Testis (tissue), 2 donors: ENCODE measurements at regions not wholly inside any gene's neighbourhood (a gene's known extent, or its start where the extent isn't known, plus 50 kb on each side); places are given as distances from the start of the nearest gene placed in this dataset.

Source experiments
- DNase-seq: peaks from one replicate; pipeline ENCODE4 v3.0.0-alpha.2; 2019
- H3K27ac ChIP-seq, 2 donors: fragments of 200-600 bp; sonication (generic); one replicate each; pipeline ENCODE4 v1.5.1; 2019
- H3K27me3 ChIP-seq: fragments of 200-600 bp; sonication (generic); one replicate; pipeline ENCODE4 v1.5.1; 2019
- H3K36me3 ChIP-seq: fragments of 200-600 bp; sonication (generic); one replicate; pipeline ENCODE4 v1.5.1; 2017; ENCODE audit warnings: low read depth; ENCODE audit errors: missing control alignments
- H3K4me1 ChIP-seq: fragments of 200-600 bp; sonication (generic); one replicate; pipeline ENCODE4 v1.5.1; 2019
- H3K4me3 ChIP-seq, 2 donors: fragments of 200-600 bp; sonication (generic); one replicate each; pipeline ENCODE4 v1.5.1; 2017 to 2019
- H3K9me3 ChIP-seq: fragments of 200-600 bp; sonication (generic); one replicate; pipeline ENCODE4 v1.5.1; 2017
- POLR2A ChIP-seq: fragments of 450-650 bp; IDR thresholded peaks from one replicate; pipeline ENCODE4 v1.6.1; 2017; ENCODE audit warnings: antibody characterized with exemption, mild to moderate bottlenecking, moderate library complexity
- WGBS, 2 donors: methylation state at CpG; one replicate each; pipeline ENCODE4 v1.1.5; 2018; 5-methylcytosine and 5-hydroxymethylcytosine counted together
- intact Hi-C: fragments of 100-400 bp; cut with DNase I; formaldehyde crosslinking; loops from one replicate; pipeline ENCODE4 v1.15.1; 2023; ENCODE audit warnings: low total_unique reads
- TF ChIP-seq, protein P1 (sequence below), 3 experiments: fragments of 450-650 bp in 2 of 3; fragments of 200-600 bp in 1 of 3; sonication (generic) in 1 of 3; IDR thresholded peaks; one replicate each; pipeline ENCODE4 v1.5.1; 2016 to 2019; ENCODE audit warnings: antibody characterized with exemption in 3 of 3, mild to moderate bottlenecking in 2 of 3, moderate library complexity in 1 of 3

DNA sequence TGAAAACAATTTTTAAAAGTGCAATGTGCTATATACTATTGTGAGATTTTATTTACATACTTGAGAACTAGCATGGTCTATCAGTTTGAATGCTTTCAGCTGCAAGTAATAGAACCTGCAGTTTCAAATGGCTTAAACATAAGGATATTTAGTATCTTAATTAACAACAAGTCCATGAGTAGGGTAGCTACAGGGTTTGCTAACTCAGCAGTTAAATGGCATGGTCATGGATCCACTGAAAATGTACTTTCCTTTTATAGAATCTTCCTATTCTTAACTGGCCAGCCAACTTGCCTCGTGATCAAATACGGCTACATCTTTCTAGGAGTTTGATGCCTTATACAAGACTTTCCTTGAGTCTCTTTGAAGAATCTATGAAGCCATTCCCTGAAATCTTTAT lies 452.8 kb upstream of the SEMA6A start:
- WGBS, 2 donors, result 87 to 98% methylated on average over 2 of the region's 2 CpGs
- Histone ChIP-seq H3K4me1 (no peaks in the 10 kb centered on the region), H3K27me3 (no peaks in the 10 kb centered on the region), H3K36me3 (no peaks in the 10 kb centered on the region), H3K27ac (no peak overlapping the region), H3K4me3 (no peak overlapping the region), H3K9me3 (no peaks in the 10 kb centered on the region)
- TF ChIP-seq, protein P1, sequence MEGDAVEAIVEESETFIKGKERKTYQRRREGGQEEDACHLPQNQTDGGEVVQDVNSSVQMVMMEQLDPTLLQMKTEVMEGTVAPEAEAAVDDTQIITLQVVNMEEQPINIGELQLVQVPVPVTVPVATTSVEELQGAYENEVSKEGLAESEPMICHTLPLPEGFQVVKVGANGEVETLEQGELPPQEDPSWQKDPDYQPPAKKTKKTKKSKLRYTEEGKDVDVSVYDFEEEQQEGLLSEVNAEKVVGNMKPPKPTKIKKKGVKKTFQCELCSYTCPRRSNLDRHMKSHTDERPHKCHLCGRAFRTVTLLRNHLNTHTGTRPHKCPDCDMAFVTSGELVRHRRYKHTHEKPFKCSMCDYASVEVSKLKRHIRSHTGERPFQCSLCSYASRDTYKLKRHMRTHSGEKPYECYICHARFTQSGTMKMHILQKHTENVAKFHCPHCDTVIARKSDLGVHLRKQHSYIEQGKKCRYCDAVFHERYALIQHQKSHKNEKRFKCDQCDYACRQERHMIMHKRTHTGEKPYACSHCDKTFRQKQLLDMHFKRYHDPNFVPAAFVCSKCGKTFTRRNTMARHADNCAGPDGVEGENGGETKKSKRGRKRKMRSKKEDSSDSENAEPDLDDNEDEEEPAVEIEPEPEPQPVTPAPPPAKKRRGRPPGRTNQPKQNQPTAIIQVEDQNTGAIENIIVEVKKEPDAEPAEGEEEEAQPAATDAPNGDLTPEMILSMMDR (IDR thresholded peaks at IDR 0.05), result no peak
- TF ChIP-seq POLR2A, result no peak
- no peak for DNase-seq
- intact Hi-C loops, result no loop called here

GRCh38 chr5:117020999-117021398 lies 446.4 kb upstream of the SEMA6A start:
- Histone ChIP-seq H3K4me3 (no peak overlapping the region), H3K9me3 (no peaks in the 10 kb centered on the region), H3K36me3 (no peaks in the 10 kb centered on the region), H3K27ac (no peak overlapping the region), H3K27me3 (no peaks in the 10 kb centered on the region), H3K4me1 (no peaks in the 10 kb centered on the region)
- TF ChIP-seq POLR2A, result no peak
- TF ChIP-seq, protein P1 (IDR thresholded peaks at IDR 0.05), result no peak
- WGBS, 2 donors, result 59 to 73% methylated on average over 2 of the region's 2 CpGs
- intact Hi-C loops, result no loop called here
- no peak for DNase-seq

GRCh38 chr5:117013280-117013877 lies 438.8 kb upstream of the SEMA6A start:
- DNase-seq, result no peak
- Histone ChIP-seq H3K4me1 (no peaks in the 10 kb centered on the region), H3K4me3 (no peak overlapping the region), H3K27ac (no peak overlapping the region), H3K9me3 (no peaks in the 10 kb centered on the region), H3K36me3 (no peaks in the 10 kb centered on the region), H3K27me3 (no peaks in the 10 kb centered on the region)
- intact Hi-C loops, result no loop called here
- TF ChIP-seq, protein P1 (IDR thresholded peaks at IDR 0.05), result no peak
- no peak for TF ChIP-seq POLR2A
- WGBS, 2 donors, result 93 to 96% methylated on average over 3 to 5 of the region's 5 CpGs

DNA sequence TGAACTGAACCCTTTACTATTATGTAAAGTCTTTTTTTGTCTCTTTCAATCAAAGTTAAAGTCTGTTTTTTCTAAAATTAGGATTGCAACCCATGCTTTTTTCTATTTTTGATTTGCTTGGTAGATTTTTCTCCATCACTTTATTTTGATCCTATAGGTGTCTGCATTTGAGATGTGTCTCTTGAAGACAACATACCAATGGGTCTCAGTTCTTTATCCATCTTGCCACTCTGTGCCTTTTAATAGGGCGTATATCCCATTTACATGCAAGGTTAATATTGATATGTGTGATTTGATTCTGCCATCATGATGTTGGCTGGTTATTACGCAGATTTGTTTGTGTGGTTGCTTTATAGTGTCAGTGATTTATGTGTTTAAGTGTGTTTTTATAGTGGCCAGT lies 436.0 kb upstream of the SEMA6A start:
- H3K36me3 ChIP-seq, result no peaks in the 10 kb centered on the region
- no peak overlapping the region for H3K4me3 ChIP-seq
- H3K4me1 ChIP-seq, result no peaks in the 10 kb centered on the region
- H3K27ac ChIP-seq, result no peak overlapping the region
- WGBS, 2 donors, result 94 to 97% methylated on average over 2 of the region's 2 CpGs
- H3K27me3 ChIP-seq, result no peaks in the 10 kb centered on the region
- no peak for TF ChIP-seq POLR2A
- TF ChIP-seq, protein P1 (IDR thresholded peaks at IDR 0.05), result no peak
- intact Hi-C loops, result no loop called here
- no peak for DNase-seq
- H3K9me3 ChIP-seq, result no peaks in the 10 kb centered on the region

DNA sequence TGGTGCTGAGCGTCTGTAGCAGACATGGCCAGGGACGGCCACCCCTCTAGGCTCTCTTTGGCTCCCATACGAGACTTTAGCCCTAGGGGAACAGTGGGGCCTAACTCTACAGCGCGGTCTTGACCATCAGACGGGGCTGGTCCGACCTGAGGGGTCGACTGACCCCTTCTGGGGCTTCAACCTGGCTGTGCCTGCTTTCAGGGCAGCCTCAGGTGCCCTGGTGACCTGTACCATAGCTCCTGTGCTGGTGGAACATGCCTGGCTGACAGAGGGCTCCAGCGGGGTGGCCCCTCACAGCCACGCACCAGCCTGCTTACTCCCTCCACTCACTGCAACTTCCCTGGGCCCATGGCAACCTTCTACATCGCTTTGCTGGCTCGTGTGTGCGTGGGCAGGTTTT lies 423.4 kb upstream of the SEMA6A start:
- H3K4me3 ChIP-seq, result peak overlapping the region in 1 of 2 donors; percentile 39
- H3K27me3 ChIP-seq, result no peaks in the 10 kb centered on the region
- 51 to 85% methylated on average over 8 to 13 of the region's 13 CpGs for WGBS, 2 donors
- intact Hi-C loops, result no loop called here
- H3K4me1 ChIP-seq, result no peaks in the 10 kb centered on the region
- no peak for DNase-seq
- no peak overlapping the region for H3K27ac ChIP-seq
- TF ChIP-seq POLR2A, result no peak
- TF ChIP-seq, protein P1 (IDR thresholded peaks at IDR 0.05), result no peak
- H3K9me3 ChIP-seq, result no peaks in the 10 kb centered on the region
- H3K36me3 ChIP-seq, result no peaks in the 10 kb centered on the region
